OCI-LY1 (cell line): ENCODE measurements at regions not wholly inside any gene's neighbourhood (a gene's known extent, or its start where the extent isn't known, plus 50 kb on each side); places are given as distances from the start of the nearest gene placed in this dataset.

Experiments
- CTCF ChIP-seq: fragments of 200-600 bp; sonication (generic), shearing (Covaris generic); IDR thresholded peaks from 2 replicates; pipeline ENCODE4 v1.5.1; 2017; ENCODE audit warnings: mild to moderate bottlenecking, antibody characterized with exemption, low read length, moderate library complexity, mixed read lengths
- EZH2 ChIP-seq: fragments of 200-600 bp; sonication (generic), shearing (Covaris generic); IDR thresholded peaks from 2 replicates; pipeline ENCODE4 v1.8.0; 2017; ENCODE audit warnings: borderline replicate concordance, mixed run types, mild to moderate bottlenecking, antibody characterized with exemption, low read length, moderate library complexity, mixed read lengths

GRCh38 chr16:62657116-62657515, 620.9 kb upstream of the CDH8 start:
- TF ChIP-seq CTCF: no peak
- TF ChIP-seq EZH2: no peak
